SK-N-SH treated with all-trans-retinoic acid at 6 μM for 48 hours (cell line): ENCODE measurements at regions not wholly inside any gene's neighbourhood (a gene's known extent, or its start where the extent isn't known, plus 50 kb on each side); places are given as distances from the start of the nearest gene placed in this dataset.

Source experiments
- ATAC-seq: fragments of 200-7000 bp; cut with Tn5 transposase; 3 replicates; pipeline ENCODE4 v1.9.1; 2020; ENCODE audit warnings: mild to moderate bottlenecking, moderate library complexity
- ARNTL ChIP-seq: fragments of 450-650 bp; formaldehyde crosslinking; IDR thresholded peaks from 2 replicates; pipeline ENCODE4 v1.5.0; 2020; ENCODE audit warnings: low read depth, mild to moderate bottlenecking, moderate library complexity, borderline replicate concordance
- CSDC2 ChIP-seq: fragments of 250-450 bp; sonication (Bioruptor Pico); IDR thresholded peaks from 2 replicates; pipeline ENCODE4 v1.5.0; 2020; ENCODE audit warnings: mild to moderate bottlenecking, moderate library complexity
- ESRRG ChIP-seq: fragments of 250-450 bp; sonication (Bioruptor Pico); IDR thresholded peaks from 2 replicates; pipeline ENCODE4 v1.6.1; 2021; ENCODE audit warnings: mild to moderate bottlenecking
- GLIS3 ChIP-seq: fragments of 250-450 bp; sonication (Bioruptor Pico); IDR thresholded peaks from 2 replicates; pipeline ENCODE4 v1.5.0; 2020; ENCODE audit warnings: mild to moderate bottlenecking, moderate library complexity
- ISL1 ChIP-seq: fragments of 250-450 bp; sonication (Bioruptor Pico); IDR thresholded peaks from 2 replicates; pipeline ENCODE4 v2.1.2; 2022; ENCODE audit warnings: mild to moderate bottlenecking, moderate library complexity
- OSR1 ChIP-seq: fragments of 250-450 bp; sonication (Bioruptor Pico); IDR thresholded peaks from 2 replicates; pipeline ENCODE4 v1.8.0; 2022; ENCODE audit warnings: moderate library complexity, mild to moderate bottlenecking, inconsistent platforms
- PPARA ChIP-seq: fragments of 250-450 bp; sonication (Bioruptor Pico); IDR thresholded peaks from 2 replicates; pipeline ENCODE4 v1.5.0; 2020; ENCODE audit warnings: mild to moderate bottlenecking, borderline replicate concordance
- RARB ChIP-seq: fragments of 250-450 bp; sonication (Bioruptor Pico); IDR thresholded peaks from 2 replicates; pipeline ENCODE4 v1.8.0; 2021; ENCODE audit warnings: mild to moderate bottlenecking, moderate library complexity
- SNAI2 ChIP-seq: fragments of 250-450 bp; sonication (Bioruptor Pico); IDR thresholded peaks from 2 replicates; pipeline ENCODE4 v1.5.0; 2020; ENCODE audit warnings: mild to moderate bottlenecking, moderate library complexity
- TCF4 ChIP-seq: fragments of 250-450 bp; sonication (Bioruptor Pico); IDR thresholded peaks from 2 replicates; pipeline ENCODE4 v1.8.0; 2021; ENCODE audit warnings: mild to moderate bottlenecking, moderate library complexity, borderline replicate concordance
- TOX ChIP-seq: fragments of 250-450 bp; sonication (Bioruptor Pico); IDR thresholded peaks from 2 replicates; pipeline ENCODE4 v1.8.0; 2021; ENCODE audit warnings: mild to moderate bottlenecking, moderate library complexity, borderline replicate concordance
- ZC3H10 ChIP-seq: fragments of 250-450 bp; sonication (Bioruptor Pico); IDR thresholded peaks from 2 replicates; pipeline ENCODE4 v1.5.1; 2021; ENCODE audit warnings: mild to moderate bottlenecking, moderate library complexity
- ZFP3 ChIP-seq: fragments of 250-450 bp; sonication (Bioruptor Pico); IDR thresholded peaks from 2 replicates; pipeline ENCODE4 v1.5.0; 2020; ENCODE audit warnings: mild to moderate bottlenecking, moderate library complexity
- ZFP30 ChIP-seq: fragments of 450-650 bp; formaldehyde crosslinking; IDR thresholded peaks from 2 replicates; pipeline ENCODE4 v1.5.0; 2022; ENCODE audit warnings: mild to moderate bottlenecking, moderate library complexity
- ZNF565 ChIP-seq: fragments of 450-650 bp; formaldehyde crosslinking; conservative IDR thresholded peaks from 2 replicates; pipeline ENCODE4 v1.5.0; 2020; ENCODE audit warnings: low read depth, mild to moderate bottlenecking, moderate library complexity
- ZNF8 ChIP-seq: fragments of 450-650 bp; formaldehyde crosslinking; IDR thresholded peaks from 2 replicates; pipeline ENCODE4 v1.5.0; 2020; ENCODE audit warnings: mild to moderate bottlenecking, moderate library complexity
- TF ChIP-seq, protein P1 (sequence below): fragments of 250-450 bp; sonication (Bioruptor Pico); IDR thresholded peaks from 2 replicates; pipeline ENCODE4 v1.8.0; 2021; ENCODE audit warnings: low read depth, mild to moderate bottlenecking, moderate library complexity, borderline replicate concordance
- TF ChIP-seq, protein P2 (sequence below): fragments of 250-450 bp; sonication (Bioruptor Pico); IDR thresholded peaks from 2 replicates; pipeline ENCODE4 v1.5.1; 2020; ENCODE audit warnings: low read depth, mild to moderate bottlenecking, moderate library complexity
- TF ChIP-seq, protein P3 (sequence below): fragments of 250-450 bp; sonication (Bioruptor Pico); IDR thresholded peaks from 2 replicates; pipeline ENCODE4 v1.5.1; 2021; ENCODE audit warnings: mild to moderate bottlenecking, moderate library complexity
- TF ChIP-seq, protein P4 (sequence below): fragments of 250-450 bp; sonication (Bioruptor Pico); IDR thresholded peaks from 2 replicates; pipeline ENCODE4 v1.5.0; 2020; ENCODE audit warnings: mild to moderate bottlenecking, moderate library complexity

DNA sequence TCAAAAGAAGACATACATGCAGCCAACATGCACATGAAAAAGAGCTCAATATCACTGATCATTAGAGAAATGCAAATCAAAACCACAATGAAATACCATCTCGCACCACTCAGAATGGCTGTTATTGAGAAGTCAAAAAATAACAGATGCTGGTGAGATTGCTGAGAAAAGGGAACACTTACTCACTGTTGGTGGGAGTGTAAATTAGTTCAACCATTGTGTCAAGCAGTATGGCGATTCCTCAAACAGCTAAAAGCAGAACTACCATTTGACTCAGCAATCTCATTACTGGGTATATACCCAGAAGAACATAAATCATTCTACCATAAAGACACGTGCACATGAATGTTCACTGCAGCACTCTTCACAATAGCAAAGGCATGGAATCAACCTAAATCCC lies 95.5 kb upstream of the XIRP2 start:
- ATAC-seq, result no peak

DNA sequence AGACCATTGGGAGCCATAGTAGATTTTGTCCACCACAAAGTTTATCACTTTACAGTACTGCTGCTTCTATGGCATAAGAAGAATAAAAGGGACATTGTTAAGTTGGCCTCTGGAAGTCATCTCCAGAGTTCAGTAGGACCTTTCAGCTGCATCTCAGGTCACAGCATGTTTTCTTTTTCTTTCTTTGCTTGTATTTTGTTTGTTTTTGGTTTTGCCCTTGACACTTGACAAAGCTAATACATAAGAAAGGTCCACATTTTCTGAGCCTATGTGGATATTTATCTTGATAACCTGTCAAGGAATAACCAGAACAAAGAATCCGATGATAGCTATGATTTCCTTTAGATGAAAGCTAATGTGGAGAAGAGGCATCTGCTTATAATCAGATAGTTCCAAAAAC lies 101.6 kb upstream of the XIRP2 start:
- no peak for ATAC-seq
- TF ChIP-seq ESRRG, result no peak

More for the DNA sequence above, 95.5 kb upstream of the XIRP2 start:
- TF ChIP-seq ESRRG (no peak), ZC3H10 (no peak), GLIS3 (CRISPR knock-in tag) (no peak), TOX (no peak), CSDC2 (CRISPR knock-in tag) (no peak), ZFP3 (no peak), SNAI2 (no peak), PPARA (CRISPR knock-in tag) (no peak), ZFP30 (CRISPR knock-in tag) (no peak), ZNF8 (CRISPR knock-in tag) (no peak)
- TF ChIP-seq, protein P1, sequence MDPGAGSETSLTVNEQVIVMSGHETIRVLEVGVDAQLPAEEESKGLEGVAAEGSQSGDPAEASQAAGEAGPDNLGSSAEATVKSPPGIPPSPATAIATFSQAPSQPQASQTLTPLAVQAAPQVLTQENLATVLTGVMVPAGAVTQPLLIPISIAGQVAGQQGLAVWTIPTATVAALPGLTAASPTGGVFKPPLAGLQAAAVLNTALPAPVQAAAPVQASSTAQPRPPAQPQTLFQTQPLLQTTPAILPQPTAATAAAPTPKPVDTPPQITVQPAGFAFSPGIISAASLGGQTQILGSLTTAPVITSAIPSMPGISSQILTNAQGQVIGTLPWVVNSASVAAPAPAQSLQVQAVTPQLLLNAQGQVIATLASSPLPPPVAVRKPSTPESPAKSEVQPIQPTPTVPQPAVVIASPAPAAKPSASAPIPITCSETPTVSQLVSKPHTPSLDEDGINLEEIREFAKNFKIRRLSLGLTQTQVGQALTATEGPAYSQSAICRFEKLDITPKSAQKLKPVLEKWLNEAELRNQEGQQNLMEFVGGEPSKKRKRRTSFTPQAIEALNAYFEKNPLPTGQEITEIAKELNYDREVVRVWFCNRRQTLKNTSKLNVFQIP (CRISPR knock-in tag), result no peak
- TF ChIP-seq, protein P2, sequence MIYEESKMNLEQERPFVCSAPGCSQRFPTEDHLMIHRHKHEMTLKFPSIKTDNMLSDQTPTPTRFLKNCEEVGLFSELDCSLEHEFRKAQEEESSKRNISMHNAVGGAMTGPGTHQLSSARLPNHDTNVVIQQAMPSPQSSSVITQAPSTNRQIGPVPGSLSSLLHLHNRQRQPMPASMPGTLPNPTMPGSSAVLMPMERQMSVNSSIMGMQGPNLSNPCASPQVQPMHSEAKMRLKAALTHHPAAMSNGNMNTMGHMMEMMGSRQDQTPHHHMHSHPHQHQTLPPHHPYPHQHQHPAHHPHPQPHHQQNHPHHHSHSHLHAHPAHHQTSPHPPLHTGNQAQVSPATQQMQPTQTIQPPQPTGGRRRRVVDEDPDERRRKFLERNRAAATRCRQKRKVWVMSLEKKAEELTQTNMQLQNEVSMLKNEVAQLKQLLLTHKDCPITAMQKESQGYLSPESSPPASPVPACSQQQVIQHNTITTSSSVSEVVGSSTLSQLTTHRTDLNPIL (CRISPR knock-in tag), result no peak
- TF ChIP-seq, protein P3, sequence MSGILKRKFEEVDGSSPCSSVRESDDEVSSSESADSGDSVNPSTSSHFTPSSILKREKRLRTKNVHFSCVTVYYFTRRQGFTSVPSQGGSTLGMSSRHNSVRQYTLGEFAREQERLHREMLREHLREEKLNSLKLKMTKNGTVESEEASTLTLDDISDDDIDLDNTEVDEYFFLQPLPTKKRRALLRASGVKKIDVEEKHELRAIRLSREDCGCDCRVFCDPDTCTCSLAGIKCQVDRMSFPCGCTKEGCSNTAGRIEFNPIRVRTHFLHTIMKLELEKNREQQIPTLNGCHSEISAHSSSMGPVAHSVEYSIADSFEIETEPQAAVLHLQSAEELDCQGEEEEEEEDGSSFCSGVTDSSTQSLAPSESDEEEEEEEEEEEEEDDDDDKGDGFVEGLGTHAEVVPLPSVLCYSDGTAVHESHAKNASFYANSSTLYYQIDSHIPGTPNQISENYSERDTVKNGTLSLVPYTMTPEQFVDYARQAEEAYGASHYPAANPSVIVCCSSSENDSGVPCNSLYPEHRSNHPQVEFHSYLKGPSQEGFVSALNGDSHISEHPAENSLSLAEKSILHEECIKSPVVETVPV (CRISPR knock-in tag), result no peak

DNA sequence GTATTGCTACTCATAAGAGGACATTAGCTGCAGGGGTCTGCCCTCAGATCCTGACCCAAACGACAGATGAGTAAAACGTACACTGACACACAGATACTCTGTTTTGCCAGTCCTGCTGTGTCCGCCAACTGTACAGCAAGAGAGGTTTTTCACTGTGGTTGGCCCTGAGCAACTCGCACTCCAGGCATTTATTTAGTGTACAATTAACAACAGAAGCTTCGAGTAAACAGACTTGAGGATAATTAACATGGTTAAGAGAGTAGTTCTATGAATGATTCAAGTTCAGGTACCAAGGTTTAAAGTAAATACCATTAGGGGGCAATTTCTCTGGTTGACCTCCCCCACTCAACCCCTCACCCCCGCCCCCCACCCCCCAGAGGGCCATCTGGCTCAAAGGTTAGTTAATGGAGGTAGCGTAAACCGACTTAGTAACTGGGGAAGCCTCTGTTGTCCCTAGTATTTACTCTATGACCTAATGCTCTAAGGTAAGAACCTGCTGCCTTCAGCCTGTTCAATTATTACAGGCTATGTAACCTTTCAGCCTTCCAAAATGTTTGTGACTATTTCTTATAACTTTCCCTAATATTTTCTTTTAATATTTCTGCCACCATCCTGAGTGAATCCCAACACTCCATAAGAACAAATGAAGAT lies 103.9 kb upstream of the XIRP2 start:
- no peak for ATAC-seq

DNA sequence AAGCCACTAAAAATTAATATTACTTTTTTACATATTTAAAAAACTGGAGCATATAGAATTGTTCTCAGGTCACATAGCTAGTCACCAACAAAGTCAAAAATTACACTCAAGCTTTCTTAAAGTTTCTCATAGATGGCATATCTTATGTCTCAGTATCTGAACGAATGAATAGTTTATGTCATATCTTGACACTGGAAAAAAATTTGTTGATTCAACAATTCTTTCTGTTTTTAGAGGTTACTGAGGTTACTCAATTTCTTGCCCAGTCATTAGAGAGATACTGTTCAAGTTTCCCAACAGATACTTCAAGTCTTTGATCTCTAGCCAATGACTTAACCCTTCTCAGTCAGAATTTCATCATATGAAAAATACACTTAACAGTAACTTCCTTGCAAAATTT lies 113.1 kb upstream of the XIRP2 start:
- ATAC-seq, result no peak
- TF ChIP-seq OSR1, result no peak
- no peak for TF ChIP-seq TOX
- TF ChIP-seq TCF4 (CRISPR knock-in tag), result no peak
- TF ChIP-seq SNAI2, result no peak
- no peak for TF ChIP-seq ZFP3
- TF ChIP-seq, protein P4, sequence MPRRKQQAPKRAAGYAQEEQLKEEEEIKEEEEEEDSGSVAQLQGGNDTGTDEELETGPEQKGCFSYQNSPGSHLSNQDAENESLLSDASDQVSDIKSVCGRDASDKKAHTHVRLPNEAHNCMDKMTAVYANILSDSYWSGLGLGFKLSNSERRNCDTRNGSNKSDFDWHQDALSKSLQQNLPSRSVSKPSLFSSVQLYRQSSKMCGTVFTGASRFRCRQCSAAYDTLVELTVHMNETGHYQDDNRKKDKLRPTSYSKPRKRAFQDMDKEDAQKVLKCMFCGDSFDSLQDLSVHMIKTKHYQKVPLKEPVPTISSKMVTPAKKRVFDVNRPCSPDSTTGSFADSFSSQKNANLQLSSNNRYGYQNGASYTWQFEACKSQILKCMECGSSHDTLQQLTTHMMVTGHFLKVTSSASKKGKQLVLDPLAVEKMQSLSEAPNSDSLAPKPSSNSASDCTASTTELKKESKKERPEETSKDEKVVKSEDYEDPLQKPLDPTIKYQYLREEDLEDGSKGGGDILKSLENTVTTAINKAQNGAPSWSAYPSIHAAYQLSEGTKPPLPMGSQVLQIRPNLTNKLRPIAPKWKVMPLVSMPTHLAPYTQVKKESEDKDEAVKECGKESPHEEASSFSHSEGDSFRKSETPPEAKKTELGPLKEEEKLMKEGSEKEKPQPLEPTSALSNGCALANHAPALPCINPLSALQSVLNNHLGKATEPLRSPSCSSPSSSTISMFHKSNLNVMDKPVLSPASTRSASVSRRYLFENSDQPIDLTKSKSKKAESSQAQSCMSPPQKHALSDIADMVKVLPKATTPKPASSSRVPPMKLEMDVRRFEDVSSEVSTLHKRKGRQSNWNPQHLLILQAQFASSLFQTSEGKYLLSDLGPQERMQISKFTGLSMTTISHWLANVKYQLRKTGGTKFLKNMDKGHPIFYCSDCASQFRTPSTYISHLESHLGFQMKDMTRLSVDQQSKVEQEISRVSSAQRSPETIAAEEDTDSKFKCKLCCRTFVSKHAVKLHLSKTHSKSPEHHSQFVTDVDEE (CRISPR knock-in tag), result no peak
- no peak for TF ChIP-seq ZFP30 (CRISPR knock-in tag)
- TF ChIP-seq ESRRG, result no peak
- TF ChIP-seq PPARA (CRISPR knock-in tag), result no peak
- TF ChIP-seq, protein P3 (CRISPR knock-in tag), result no peak
- TF ChIP-seq RARB (CRISPR knock-in tag), result no peak
- no peak for TF ChIP-seq ZC3H10

More for the DNA sequence above, 103.9 kb upstream of the XIRP2 start:
- TF ChIP-seq ISL1 (CRISPR knock-in tag), result no peak
- TF ChIP-seq ZFP30 (CRISPR knock-in tag), result no peak
- TF ChIP-seq SNAI2, result no peak
- TF ChIP-seq, protein P3 (CRISPR knock-in tag), result no peak
- no peak for TF ChIP-seq ESRRG
- TF ChIP-seq, protein P4 (CRISPR knock-in tag), result no peak
- TF ChIP-seq GLIS3 (CRISPR knock-in tag), result no peak
- no peak for TF ChIP-seq ZNF565 (CRISPR knock-in tag)
- TF ChIP-seq OSR1, result no peak
- TF ChIP-seq ZC3H10, result no peak
- no peak for TF ChIP-seq ZNF8 (CRISPR knock-in tag)
- no peak for TF ChIP-seq ARNTL (CRISPR knock-in tag)
